Trophoblast cell (in vitro differentiated cells and primary cell): ENCODE measurements at regions not wholly inside any gene's neighbourhood (a gene's known extent, or its start where the extent isn't known, plus 50 kb on each side); places are given as distances from the start of the nearest gene placed in this dataset.

ENCODE experiments used
- DNase-seq, 2 donors: peaks; one replicate each; pipeline ENCODE4 v3.0.0-alpha.2; 2016
- H2AFZ ChIP-seq: 2 replicates; pipeline ENCODE4 v1.6.1; 2013; ENCODE audit warnings: low read length, moderate library complexity, mild to moderate bottlenecking; ENCODE audit not compliant: insufficient read depth, poor library complexity
- H2AK5ac ChIP-seq: 2 replicates; pipeline ENCODE4 v1.6.1; 2013; ENCODE audit warnings: mild to moderate bottlenecking, low read length
- H2BK120ac ChIP-seq: 2 replicates; pipeline ENCODE4 v1.6.1; 2013; ENCODE audit warnings: low read length, mild to moderate bottlenecking, moderate library complexity; ENCODE audit not compliant: insufficient read depth, poor library complexity
- H2BK12ac ChIP-seq: 2 replicates; pipeline ENCODE4 v1.6.1; 2013; ENCODE audit warnings: mild to moderate bottlenecking, low read length, moderate library complexity
- H2BK5ac ChIP-seq: 2 replicates; pipeline ENCODE4 v1.6.1; 2013; ENCODE audit warnings: low read length, low read depth, moderate library complexity, mild to moderate bottlenecking; ENCODE audit not compliant: poor library complexity
- H3K14ac ChIP-seq: 2 replicates; pipeline ENCODE4 v1.6.1; 2013; ENCODE audit warnings: mild to moderate bottlenecking, low read length
- H3K18ac ChIP-seq: 2 replicates; pipeline ENCODE4 v1.6.1; 2013; ENCODE audit warnings: mild to moderate bottlenecking, low read length
- H3K23ac ChIP-seq: 2 replicates; pipeline ENCODE4 v1.6.1; 2013; ENCODE audit warnings: low read length
- H3K27ac ChIP-seq: 2 replicates; pipeline ENCODE4 v1.5.1; 2013; ENCODE audit warnings: low read depth, mild to moderate bottlenecking, inconsistent platforms, low read length, moderate library complexity
- H3K27me3 ChIP-seq: 2 replicates; pipeline ENCODE4 v1.6.1; 2013; ENCODE audit warnings: inconsistent platforms, mild to moderate bottlenecking, low read length, moderate library complexity; ENCODE audit not compliant: insufficient read depth
- H3K36me3 ChIP-seq, 2 experiments: 1 replicate in 1 of 2; 2 replicates in 1 of 2; pipeline ENCODE4 v1.6.1; 2013; ENCODE audit warnings: low read length in 2 of 2, mild to moderate bottlenecking in 2 of 2, moderate library complexity in 1 of 2; ENCODE audit not compliant: insufficient read depth in 2 of 2, control insufficient read depth in 1 of 2
- H3K4ac ChIP-seq: 2 replicates; pipeline ENCODE4 v1.6.1; 2013; ENCODE audit warnings: low read depth, mild to moderate bottlenecking, low read length, moderate library complexity
- H3K4me1 ChIP-seq, 2 experiments: 1 replicate in 1 of 2; 2 replicates in 1 of 2; pipeline ENCODE4 v1.6.1; 2013; ENCODE audit warnings: low read length in 2 of 2, mild to moderate bottlenecking in 2 of 2, moderate library complexity in 1 of 2; ENCODE audit not compliant: insufficient read depth in 2 of 2, control insufficient read depth in 1 of 2
- H3K4me2 ChIP-seq: 2 replicates; pipeline ENCODE4 v1.6.1; 2013; ENCODE audit warnings: inconsistent platforms, mild to moderate bottlenecking, low read length, moderate library complexity
- H3K4me3 ChIP-seq: 2 replicates; pipeline ENCODE4 v1.5.1; 2013; ENCODE audit warnings: mild to moderate bottlenecking, low read depth, low read length, inconsistent platforms
- H3K79me1 ChIP-seq: one replicate; pipeline ENCODE4 v1.6.1; 2013; ENCODE audit warnings: low read length
- H3K79me2 ChIP-seq: 2 replicates; pipeline ENCODE4 v1.6.1; 2013; ENCODE audit warnings: low read length, mild to moderate bottlenecking; ENCODE audit not compliant: control insufficient read depth, insufficient read depth, poor library complexity
- H3K9ac ChIP-seq: 2 replicates; pipeline ENCODE4 v1.6.1; 2013; ENCODE audit warnings: mild to moderate bottlenecking, low read length
- H3K9me3 ChIP-seq: 2 replicates; pipeline ENCODE4 v1.6.1; 2013; ENCODE audit warnings: low read depth, mild to moderate bottlenecking, control low read depth, inconsistent platforms, low read length; ENCODE audit not compliant: insufficient read depth
- H4K12ac ChIP-seq: 2 replicates; pipeline ENCODE4 v1.6.1; 2013; ENCODE audit warnings: low read depth, mild to moderate bottlenecking, low read length, moderate library complexity
- H4K8ac ChIP-seq: 2 replicates; pipeline ENCODE4 v1.6.1; 2013; ENCODE audit warnings: low read depth, mild to moderate bottlenecking, low read length, moderate library complexity
- H4K91ac ChIP-seq: one replicate; pipeline ENCODE4 v1.6.1; 2013; ENCODE audit warnings: low read depth, mild to moderate bottlenecking, low read length, moderate library complexity
- WGBS: extraction: QIAGEN DNeasy Blood & Tissue Kit; methylation state at CpG from one replicate; pipeline ENCODE4 v1.1.7; 2013; ENCODE audit warnings: missing lambda C conversion rate; ENCODE audit not compliant: insufficient read length, insufficient coverage; ENCODE audit errors: extremely low coverage; 5-methylcytosine and 5-hydroxymethylcytosine counted together

DNA sequence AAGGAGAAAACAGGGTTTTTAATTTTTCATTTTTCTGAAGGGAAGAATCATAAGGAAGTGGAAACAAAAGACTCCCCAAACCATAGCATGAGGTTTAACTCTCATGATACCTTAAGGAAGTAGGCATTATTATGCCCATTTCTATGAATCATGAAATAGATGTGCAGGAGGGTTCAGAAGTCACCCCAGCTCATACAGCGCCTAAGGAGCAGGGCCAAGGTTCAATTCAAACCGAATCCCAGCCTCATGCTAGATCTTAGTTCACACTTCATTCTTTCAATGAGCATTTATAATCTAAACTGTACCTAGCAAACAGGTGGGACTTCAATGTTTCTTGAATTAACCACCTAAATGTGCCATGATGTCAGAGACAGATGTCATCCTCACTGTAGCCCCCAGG is 111.9 kb upstream of the SLC25A33 start:
- H2BK120ac ChIP-seq = no peak overlapping the region
- H3K4me1 ChIP-seq = peaks cover 2 to 15% of the 10 kb centered on the region in 2 experiments
- no peak overlapping the region for H4K8ac ChIP-seq
- no peak overlapping the region for H4K91ac ChIP-seq
- no peak for DNase-seq
- H3K27ac ChIP-seq = no peak overlapping the region
- H2AK5ac ChIP-seq = no peak overlapping the region
- peaks cover 2% of the 10 kb centered on the region for H3K79me2 ChIP-seq
- H4K12ac ChIP-seq = no peak overlapping the region
- H2AFZ ChIP-seq = no peak overlapping the region
- no peak overlapping the region for H2BK12ac ChIP-seq
- H3K27me3 ChIP-seq = no peaks in the 10 kb centered on the region
- no CpG with 5 or more reads among the region's 2 CpGs for WGBS
- H3K9ac ChIP-seq = no peak overlapping the region
- H3K4me2 ChIP-seq = no peak overlapping the region
- H3K4ac ChIP-seq = no peak overlapping the region
- H2BK5ac ChIP-seq = no peak overlapping the region
- H3K79me1 ChIP-seq = peaks cover 4% of the 10 kb centered on the region
- H3K9me3 ChIP-seq = peaks cover 3% of the 10 kb centered on the region
- H3K18ac ChIP-seq = no peak overlapping the region
- no peak overlapping the region for H3K14ac ChIP-seq
- H3K23ac ChIP-seq = no peak overlapping the region
- H3K4me3 ChIP-seq = no peak overlapping the region
- no peaks in the 10 kb centered on the region for H3K36me3 ChIP-seq

- Histone ChIP-seq H3K4me3 (peak overlapping the region; percentile 35), H3K4me2 (peak overlapping the region; percentile 95), H3K4ac (no peak overlapping the region), H3K79me2 (peaks cover 2% of the 10 kb centered on the region), H2AK5ac (peak overlapping the region; percentile 7), H2BK120ac (peak overlapping the region; percentile 67), H3K27ac (peak overlapping the region; percentile 28), H3K14ac (peak overlapping the region; percentile 49), H4K8ac (peak overlapping the region; percentile 88), H3K36me3 (no peaks in the 10 kb centered on the region), H4K12ac (peak overlapping the region; percentile 55), H3K79me1 (peaks cover 4% of the 10 kb centered on the region), H3K27me3 (no peaks in the 10 kb centered on the region), H2AFZ (peak overlapping the region; percentile 37), H2BK5ac (peak overlapping the region; percentile 37), H3K9ac (peak overlapping the region; percentile 72), H4K91ac (peak overlapping the region; percentile 70), H3K23ac (no peak overlapping the region), H3K18ac (peak overlapping the region; percentile 6), H3K4me1 (peaks cover 2 to 10% of the 10 kb centered on the region in 2 experiments), H2BK12ac (peak overlapping the region; percentile 26), H3K9me3 (no peaks in the 10 kb centered on the region)
- DNase-seq = peak; percentile 100
- WGBS = no CpG with 5 or more reads among the region's 48 CpGs
Observed at GRCh38 chr1:9428601-9429341, 110.5 kb upstream of the SLC25A33 start.

DNA sequence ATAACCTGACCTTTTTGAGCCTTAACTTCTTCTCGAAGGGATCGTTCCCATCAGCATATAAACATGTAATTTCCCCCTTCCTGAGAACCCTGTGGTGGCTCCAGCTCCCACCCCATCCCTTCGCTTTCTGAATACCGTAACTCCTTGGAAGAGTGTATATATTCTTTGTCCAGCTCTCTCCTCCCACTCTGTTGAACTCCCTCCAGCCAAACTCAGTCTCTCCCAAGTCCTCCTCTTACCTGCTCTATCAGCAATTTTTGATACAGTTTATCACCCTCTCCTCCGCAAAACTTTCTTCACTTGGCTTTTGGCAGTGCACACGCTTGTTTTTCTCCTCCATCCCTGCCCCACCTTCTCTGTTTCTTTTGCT is 109.9 kb upstream of the SLC25A33 start:
- Histone ChIP-seq H3K27me3 (no peaks in the 10 kb centered on the region), H3K4me1 (peaks cover 0 to 7% of the 10 kb centered on the region in 2 experiments), H4K12ac (peak overlapping the region; percentile 32), H4K8ac (peak overlapping the region; percentile 70), H3K9me3 (no peaks in the 10 kb centered on the region), H3K79me2 (peaks cover 2% of the 10 kb centered on the region), H3K79me1 (peaks cover 6% of the 10 kb centered on the region), H3K18ac (no peak overlapping the region), H2AFZ (peak overlapping the region; percentile 8), H3K14ac (no peak overlapping the region), H3K4ac (no peak overlapping the region), H3K9ac (peak overlapping the region; percentile 72), H3K36me3 (no peaks in the 10 kb centered on the region), H4K91ac (peak overlapping the region; percentile 70), H2BK5ac (peak overlapping the region; percentile 7), H2BK120ac (no peak overlapping the region), H2AK5ac (no peak overlapping the region), H3K23ac (no peak overlapping the region), H3K4me3 (no peak overlapping the region), H2BK12ac (no peak overlapping the region), H3K27ac (no peak overlapping the region), H3K4me2 (peak overlapping the region; percentile 95)
- WGBS = no CpG with 5 or more reads among the region's 6 CpGs
- DNase-seq = no peak

DNA sequence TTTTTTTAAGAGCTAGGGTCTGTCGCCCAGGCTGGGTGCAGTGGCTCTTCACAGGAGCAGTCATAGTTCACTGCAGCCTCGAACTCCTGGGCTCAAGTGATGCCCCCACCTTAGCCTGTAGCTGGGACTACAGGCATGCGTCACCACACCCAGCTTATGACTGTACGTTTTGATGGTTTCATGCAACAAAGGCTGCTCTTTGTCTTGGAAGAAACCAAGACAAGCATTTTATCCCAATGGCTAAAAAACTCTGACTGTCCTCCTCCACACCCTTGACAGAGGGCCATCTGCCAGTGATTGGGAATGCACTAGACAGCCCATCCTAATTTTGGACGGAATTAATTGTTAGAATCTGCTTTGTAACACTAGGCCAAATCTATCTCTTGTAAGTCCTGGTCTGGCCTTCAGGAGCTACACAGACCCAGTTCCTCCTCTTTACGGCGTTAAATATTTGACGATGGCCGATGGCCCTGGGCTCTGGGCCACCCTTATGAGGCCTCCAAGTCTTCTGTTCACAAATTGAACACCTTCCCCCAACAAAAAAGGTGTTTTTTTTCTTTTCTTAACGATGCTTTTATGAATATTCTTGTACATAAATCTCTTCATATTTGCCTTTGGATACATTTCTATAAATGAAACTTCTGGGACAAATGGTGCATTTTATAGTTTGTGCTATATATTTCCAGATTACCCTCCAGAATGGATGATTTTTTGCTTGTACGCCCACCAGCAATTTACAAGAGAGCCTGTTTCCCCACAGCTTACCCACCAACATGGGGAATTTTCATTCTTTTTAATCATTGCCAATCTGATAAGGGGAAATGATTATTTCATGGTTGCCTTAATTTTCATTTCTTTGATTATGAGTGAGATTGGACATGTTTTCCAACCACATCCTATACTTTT is 104.8 kb upstream of the SLC25A33 start:
- DNase-seq = no peak
- peak overlapping the region; percentile 73 for H2BK12ac ChIP-seq
- H2AFZ ChIP-seq = no peak overlapping the region
- H3K4ac ChIP-seq = no peak overlapping the region
- H4K12ac ChIP-seq = no peak overlapping the region
- no peak overlapping the region for H3K14ac ChIP-seq
- no peak overlapping the region for H2BK5ac ChIP-seq
- peak overlapping the region; percentile 42 for H4K91ac ChIP-seq
- peaks cover 20 to 21% of the 10 kb centered on the region in 2 experiments for H3K4me1 ChIP-seq
- H2AK5ac ChIP-seq = peak overlapping the region; percentile 71
- no peak overlapping the region for H2BK120ac ChIP-seq
- no peak overlapping the region for H3K4me2 ChIP-seq
- H3K79me2 ChIP-seq = peaks cover 4% of the 10 kb centered on the region
- no peak overlapping the region for H3K4me3 ChIP-seq
- no peak overlapping the region for H3K18ac ChIP-seq
- H3K9ac ChIP-seq = no peak overlapping the region
- H3K36me3 ChIP-seq = no peaks in the 10 kb centered on the region
- H3K79me1 ChIP-seq = peaks cover 22% of the 10 kb centered on the region
- no peak overlapping the region for H3K23ac ChIP-seq
- no CpG with 5 or more reads among the region's 11 CpGs for WGBS
- no peak overlapping the region for H3K27ac ChIP-seq
- no peaks in the 10 kb centered on the region for H3K9me3 ChIP-seq
- no peak overlapping the region for H4K8ac ChIP-seq
- H3K27me3 ChIP-seq = no peaks in the 10 kb centered on the region
